GM12872 (cell line): ENCODE measurements at regions not wholly inside any gene's neighbourhood (a gene's known extent, or its start where the extent isn't known, plus 50 kb on each side); places are given as distances from the start of the nearest gene placed in this dataset.

Experiments
- CTCF ChIP-seq: IDR thresholded peaks from 3 replicates; pipeline ENCODE4 v1.5.1; 2011; ENCODE audit warnings: low read depth, mild to moderate bottlenecking, low read length, moderate library complexity; ENCODE audit not compliant: insufficient read depth

- TF ChIP-seq CTCF: no peak
Observed at GRCh38 chr4:143082701-143083100, 102.0 kb upstream of the USP38 start.

- TF ChIP-seq CTCF: no peak
Observed at GRCh38 chr4:143083756-143084472, 100.8 kb upstream of the USP38 start.

- TF ChIP-seq CTCF: no peak
Observed at GRCh38 chr4:143084566-143084965, 100.2 kb upstream of the USP38 start.

GRCh38 chr4:143085224-143085623 is 99.5 kb upstream of the USP38 start:
- TF ChIP-seq CTCF: no peak

- no peak for TF ChIP-seq CTCF
Observed at GRCh38 chr4:143085659-143086058, 99.1 kb upstream of the USP38 start.

- no peak for TF ChIP-seq CTCF
Observed at GRCh38 chr4:143089291-143089690, 95.4 kb upstream of the USP38 start.

- no peak for TF ChIP-seq CTCF
Observed at GRCh38 chr4:143089847-143090246, 94.9 kb upstream of the USP38 start.
